ENCODE measurements at regions not wholly inside any gene's neighbourhood (a gene's known extent, or its start where the extent isn't known, plus 50 kb on each side); places are given as distances from the start of the nearest gene placed in this dataset.
A peak's percentile ranks its signal among the peaks of the same experiment; 100 is the strongest.

GRCh38 chr4:74682567-74683359, 111.6 kb downstream of the BTC start:
- DNase-seq (ENCODE audit: low read depth) (peak; percentile 97), FAIRE-seq (peak; percentile 87)
- Histone ChIP-seq H3K9ac (ENCODE audit: low read length) (no peak overlapping the region), H2AFZ (ENCODE audit: low read depth, low read length) (no peak overlapping the region), H3K27me3 (ENCODE audit: insufficient read depth, low read length) (no peaks in the 10 kb centered on the region), H3K36me3 (ENCODE audit: insufficient read depth, low read length) (no peaks in the 10 kb centered on the region), H3K4me2 (ENCODE audit: low read length) (peak overlapping the region; percentile 12), H3K27ac (ENCODE audit: low read depth, low read length) (no peak overlapping the region), H4K20me1 (ENCODE audit: insufficient read depth, low read length) (no peaks in the 10 kb centered on the region), H3K9me3 (ENCODE audit: insufficient read depth, low read depth, low read length) (no peaks in the 10 kb centered on the region), H3K4me3 (ENCODE audit: insufficient read depth, low read depth, low read length) (no peak overlapping the region), H3K4me1 (ENCODE audit: insufficient read depth, low read length) (peaks cover 7% of the 10 kb centered on the region), H3K79me2 (ENCODE audit: insufficient read depth, low read length) (no peaks in the 10 kb centered on the region)
- TF ChIP-seq EZH2 (IDR thresholded peaks at IDR 0.05; ENCODE audit: insufficient read depth, low read length): no peak
- TF ChIP-seq, protein P1, sequence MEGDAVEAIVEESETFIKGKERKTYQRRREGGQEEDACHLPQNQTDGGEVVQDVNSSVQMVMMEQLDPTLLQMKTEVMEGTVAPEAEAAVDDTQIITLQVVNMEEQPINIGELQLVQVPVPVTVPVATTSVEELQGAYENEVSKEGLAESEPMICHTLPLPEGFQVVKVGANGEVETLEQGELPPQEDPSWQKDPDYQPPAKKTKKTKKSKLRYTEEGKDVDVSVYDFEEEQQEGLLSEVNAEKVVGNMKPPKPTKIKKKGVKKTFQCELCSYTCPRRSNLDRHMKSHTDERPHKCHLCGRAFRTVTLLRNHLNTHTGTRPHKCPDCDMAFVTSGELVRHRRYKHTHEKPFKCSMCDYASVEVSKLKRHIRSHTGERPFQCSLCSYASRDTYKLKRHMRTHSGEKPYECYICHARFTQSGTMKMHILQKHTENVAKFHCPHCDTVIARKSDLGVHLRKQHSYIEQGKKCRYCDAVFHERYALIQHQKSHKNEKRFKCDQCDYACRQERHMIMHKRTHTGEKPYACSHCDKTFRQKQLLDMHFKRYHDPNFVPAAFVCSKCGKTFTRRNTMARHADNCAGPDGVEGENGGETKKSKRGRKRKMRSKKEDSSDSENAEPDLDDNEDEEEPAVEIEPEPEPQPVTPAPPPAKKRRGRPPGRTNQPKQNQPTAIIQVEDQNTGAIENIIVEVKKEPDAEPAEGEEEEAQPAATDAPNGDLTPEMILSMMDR (IDR thresholded peaks at IDR 0.05; ENCODE audit: insufficient read depth, low read depth, low read length): no peak
- H3K27ac Mint-ChIP-seq (ENCODE audit: unreplicated experiment): peak overlapping the region; percentile 63
- no peak overlapping the region for H3K4me3 Mint-ChIP-seq (ENCODE audit: unreplicated experiment)
- no peaks in the 10 kb centered on the region for H3K9me3 Mint-ChIP-seq (ENCODE audit: unreplicated experiment)
- H3K4me1 Mint-ChIP-seq (ENCODE audit: low read depth, unreplicated experiment): peaks cover 9% of the 10 kb centered on the region
- no peaks in the 10 kb centered on the region for H3K36me3 Mint-ChIP-seq (ENCODE audit: low read depth, unreplicated experiment)
- no peaks in the 10 kb centered on the region for H3K27me3 Mint-ChIP-seq (ENCODE audit: low read depth, unreplicated experiment)

- DNase-seq (ENCODE audit: low read depth): peak; percentile 60
Measured at GRCh38 chr4:74692972-74693371, 101.4 kb downstream of the BTC start.

More at GRCh38 chr4:74692972-74693371, 101.4 kb downstream of the BTC start:
- H3K27me3 ChIP-seq (ENCODE audit: insufficient read depth, low read length): no peaks in the 10 kb centered on the region
- no peaks in the 10 kb centered on the region for H3K79me2 ChIP-seq (ENCODE audit: insufficient read depth, low read length)
- no peak overlapping the region for H3K27ac ChIP-seq (ENCODE audit: low read depth, low read length)
- H3K36me3 ChIP-seq (ENCODE audit: insufficient read depth, low read length): no peaks in the 10 kb centered on the region
- H3K9me3 Mint-ChIP-seq (ENCODE audit: unreplicated experiment): no peaks in the 10 kb centered on the region
- no peak overlapping the region for H3K9ac ChIP-seq (ENCODE audit: low read length)
- H3K27ac Mint-ChIP-seq (ENCODE audit: unreplicated experiment): no peak overlapping the region
- no peak for FAIRE-seq
- H2AFZ ChIP-seq (ENCODE audit: low read depth, low read length): no peak overlapping the region
- H3K4me1 ChIP-seq (ENCODE audit: insufficient read depth, low read length): no peaks in the 10 kb centered on the region
- H3K4me2 ChIP-seq (ENCODE audit: low read length): no peak overlapping the region
- H4K20me1 ChIP-seq (ENCODE audit: insufficient read depth, low read length): no peaks in the 10 kb centered on the region
- H3K4me1 Mint-ChIP-seq (ENCODE audit: low read depth, unreplicated experiment): no peaks in the 10 kb centered on the region
- peaks cover 2% of the 10 kb centered on the region for H3K27me3 Mint-ChIP-seq (ENCODE audit: low read depth, unreplicated experiment)
- H3K4me3 ChIP-seq (ENCODE audit: insufficient read depth, low read depth, low read length): no peak overlapping the region
- H3K9me3 ChIP-seq (ENCODE audit: insufficient read depth, low read depth, low read length): no peaks in the 10 kb centered on the region
- TF ChIP-seq EZH2 (IDR thresholded peaks at IDR 0.05; ENCODE audit: insufficient read depth, low read length): no peak
- TF ChIP-seq, protein P1 (IDR thresholded peaks at IDR 0.05; ENCODE audit: insufficient read depth, low read depth, low read length): no peak
- no peaks in the 10 kb centered on the region for H3K36me3 Mint-ChIP-seq (ENCODE audit: low read depth, unreplicated experiment)
- no peak overlapping the region for H3K4me3 Mint-ChIP-seq (ENCODE audit: unreplicated experiment)
